ENCODE measurements at regions not wholly inside any gene's neighbourhood (a gene's known extent, or its start where the extent isn't known, plus 50 kb on each side); places are given as distances from the start of the nearest gene placed in this dataset.
"Not testable (repeated sequence)": the region's sequence is repeated elsewhere in the genome, so short reads cannot be mapped to it uniquely, and the experiment has no call there.

- no peak for DNase-seq
These were observed 224.4 kb downstream of the TPBG start for GRCh38 chr6:82588020-82588419.

GRCh38 chr6:82588859-82589412, 225.3 kb downstream of the TPBG start:
- DNase-seq = no peak

- peak; percentile 13 for DNase-seq
These were observed 226.0 kb downstream of the TPBG start for GRCh38 chr6:82589509-82590206.

- no peak for DNase-seq
These were observed 233.6 kb downstream of the TPBG start for GRCh38 chr6:82597201-82597600.

- no peak for DNase-seq
These were observed 239.2 kb downstream of the TPBG start for GRCh38 chr6:82602776-82603175.

- no peak for DNase-seq
These were observed 240.3 kb downstream of the TPBG start for GRCh38 chr6:82603871-82604270.

GRCh38 chr6:82607998-82608725, 244.5 kb downstream of the TPBG start:
- no peak for DNase-seq

- DNase-seq = no peak
These were observed 245.2 kb downstream of the TPBG start for GRCh38 chr6:82608781-82609180.

- DNase-seq = no peak
These were observed 248.1 kb downstream of the TPBG start for GRCh38 chr6:82611751-82612150.

GRCh38 chr6:82612475-82613039, 248.9 kb downstream of the TPBG start:
- DNase-seq = no peak

GRCh38 chr6:82614518-82614917, 250.9 kb downstream of the TPBG start:
- no peak for DNase-seq

GRCh38 chr6:82616386-82617028, 252.9 kb downstream of the TPBG start:
- DNase-seq = no peak

GRCh38 chr6:82617648-82618047, 254.0 kb downstream of the TPBG start:
- no peak for DNase-seq

GRCh38 chr6:82619573-82619972, 256.0 kb downstream of the TPBG start:
- no peak for DNase-seq

GRCh38 chr6:82622461-82622860, 258.8 kb downstream of the TPBG start:
- DNase-seq = no peak

GRCh38 chr6:82624251-82624650, 260.6 kb downstream of the TPBG start:
- DNase-seq = no peak

- DNase-seq = not testable (repeated sequence)
These were observed 263.3 kb downstream of the TPBG start for GRCh38 chr6:82626946-82627345.

GRCh38 chr6:82629921-82630320, 266.3 kb downstream of the TPBG start:
- DNase-seq = no peak

GRCh38 chr6:82641677-82642076, 278.1 kb downstream of the TPBG start:
- no peak for DNase-seq

- no peak for DNase-seq
These were observed 282.1 kb downstream of the TPBG start for GRCh38 chr6:82645536-82646230.

GRCh38 chr6:82646231-82646615, 282.6 kb downstream of the TPBG start:
- DNase-seq = no peak

GRCh38 chr6:82651845-82652335, 288.3 kb downstream of the TPBG start:
- DNase-seq = no peak

- DNase-seq = no peak
These were observed 315.6 kb downstream of the TPBG start for GRCh38 chr6:82679232-82679631.

All from NCI-H226 (cell line).